HG02623 (cell line): ENCODE measurements at regions not wholly inside any gene's neighbourhood (a gene's known extent, or its start where the extent isn't known, plus 50 kb on each side); places are given as distances from the start of the nearest gene placed in this dataset.
"Not testable (repeated sequence)": the region's sequence is repeated elsewhere in the genome, so short reads cannot be mapped to it uniquely, and the experiment has no call there.

Source experiments
- ATAC-seq: cut with Tn5 transposase; IDR thresholded peaks from one replicate; pipeline ENCODE4 v1.9.1; 2021; ENCODE audit warnings: moderate library complexity; ENCODE audit not compliant: unreplicated experiment

- no peak for ATAC-seq
These were observed 461.9 kb upstream of the KLF6 start for GRCh38 chr10:4246881-4247358.

- no peak for ATAC-seq
These were observed 458.6 kb upstream of the KLF6 start for GRCh38 chr10:4243651-4244050.

GRCh38 chr10:4243169-4243568, 458.2 kb upstream of the KLF6 start:
- no peak for ATAC-seq

- ATAC-seq, result no peak
These were observed 457.6 kb upstream of the KLF6 start for GRCh38 chr10:4242561-4243035.

GRCh38 chr10:4241724-4242345, 456.8 kb upstream of the KLF6 start:
- ATAC-seq, result no peak

GRCh38 chr10:4240608-4241197, 455.7 kb upstream of the KLF6 start:
- ATAC-seq, result no peak

- ATAC-seq, result no peak
These were observed 454.2 kb upstream of the KLF6 start for GRCh38 chr10:4239186-4239585.

GRCh38 chr10:4236905-4237304, 451.9 kb upstream of the KLF6 start:
- not testable (repeated sequence) for ATAC-seq

- no peak for ATAC-seq
These were observed 449.7 kb upstream of the KLF6 start for GRCh38 chr10:4234661-4235060.

- ATAC-seq, result no peak
These were observed 446.4 kb upstream of the KLF6 start for GRCh38 chr10:4231439-4231838.

GRCh38 chr10:4230036-4230435, 445.0 kb upstream of the KLF6 start:
- ATAC-seq, result no peak

- ATAC-seq, result no peak
These were observed 444.1 kb upstream of the KLF6 start for GRCh38 chr10:4229106-4229505.

GRCh38 chr10:4227586-4227985, 442.6 kb upstream of the KLF6 start:
- ATAC-seq, result no peak

- ATAC-seq, result no peak
These were observed 442.0 kb upstream of the KLF6 start for GRCh38 chr10:4226941-4227540.

- no peak for ATAC-seq
These were observed 439.2 kb upstream of the KLF6 start for GRCh38 chr10:4224178-4224577.

- not testable (repeated sequence) for ATAC-seq
These were observed 436.3 kb upstream of the KLF6 start for GRCh38 chr10:4221310-4221709.

GRCh38 chr10:4219901-4220300, 434.9 kb upstream of the KLF6 start:
- no peak for ATAC-seq

GRCh38 chr10:4217653-4218052, 432.6 kb upstream of the KLF6 start:
- ATAC-seq, result no peak

- no peak for ATAC-seq
These were observed 432.2 kb upstream of the KLF6 start for GRCh38 chr10:4217187-4217586.

GRCh38 chr10:4216726-4217125, 431.7 kb upstream of the KLF6 start:
- ATAC-seq, result no peak

- no peak for ATAC-seq
These were observed 431.1 kb upstream of the KLF6 start for GRCh38 chr10:4215963-4216575.

GRCh38 chr10:4215485-4215884, 430.5 kb upstream of the KLF6 start:
- ATAC-seq, result no peak
